Tongue (tissue), 1 donor: ENCODE measurements at regions not wholly inside any gene's neighbourhood (a gene's known extent, or its start where the extent isn't known, plus 50 kb on each side); places are given as distances from the start of the nearest gene placed in this dataset.
A peak's percentile ranks its signal among the peaks of the same experiment; 100 is the strongest.
"Not testable (repeated sequence)": the region's sequence is repeated elsewhere in the genome, so short reads cannot be mapped to it uniquely, and the experiment has no call there.

ENCODE experiments used
- DNase-seq: peaks from one replicate; pipeline ENCODE4 v3.0.0-alpha.2; 2015

GRCh38 chr3:82595530-82595929, 834.1 kb upstream of the GBE1 start:
- DNase-seq: no peak

GRCh38 chr3:82587174-82587573, 825.7 kb upstream of the GBE1 start:
- no peak for DNase-seq

GRCh38 chr3:82586414-82586813, 825.0 kb upstream of the GBE1 start:
- no peak for DNase-seq

GRCh38 chr3:82586002-82586401, 824.6 kb upstream of the GBE1 start:
- DNase-seq: not testable (repeated sequence)

GRCh38 chr3:82585591-82585990, 824.1 kb upstream of the GBE1 start:
- not testable (repeated sequence) for DNase-seq

GRCh38 chr3:82584861-82585260, 823.4 kb upstream of the GBE1 start:
- not testable (repeated sequence) for DNase-seq

GRCh38 chr3:82584415-82584814, 823.0 kb upstream of the GBE1 start:
- not testable (repeated sequence) for DNase-seq

- no peak for DNase-seq
Observed at GRCh38 chr3:82581350-82581749, 819.9 kb upstream of the GBE1 start.

GRCh38 chr3:82572721-82573120, 811.3 kb upstream of the GBE1 start:
- DNase-seq: no peak

GRCh38 chr3:82568776-82569338, 807.4 kb upstream of the GBE1 start:
- DNase-seq: no peak

- no peak for DNase-seq
Observed at GRCh38 chr3:82567029-82567600, 805.7 kb upstream of the GBE1 start.

GRCh38 chr3:82562896-82563295, 801.5 kb upstream of the GBE1 start:
- no peak for DNase-seq

- DNase-seq: no peak
Observed at GRCh38 chr3:82561784-82562183, 800.3 kb upstream of the GBE1 start.

GRCh38 chr3:82558081-82558480, 796.6 kb upstream of the GBE1 start:
- no peak for DNase-seq

- peak; percentile 5 for DNase-seq
Observed at GRCh38 chr3:82556113-82556512, 794.7 kb upstream of the GBE1 start.

- not testable (repeated sequence) for DNase-seq
Observed at GRCh38 chr3:82542556-82542955, 781.1 kb upstream of the GBE1 start.

- DNase-seq: no peak
Observed at GRCh38 chr3:82521657-82522056, 760.2 kb upstream of the GBE1 start.

GRCh38 chr3:82520846-82521245, 759.4 kb upstream of the GBE1 start:
- no peak for DNase-seq

GRCh38 chr3:82509951-82510603, 748.6 kb upstream of the GBE1 start:
- DNase-seq: peak; percentile 34

- no peak for DNase-seq
Observed at GRCh38 chr3:82509106-82509842, 747.8 kb upstream of the GBE1 start.

- no peak for DNase-seq
Observed at GRCh38 chr3:82506204-82506603, 744.8 kb upstream of the GBE1 start.

- DNase-seq: no peak
Observed at GRCh38 chr3:82505079-82505756, 743.8 kb upstream of the GBE1 start.

GRCh38 chr3:82498186-82498585, 736.7 kb upstream of the GBE1 start:
- DNase-seq: no peak
